ENCODE measurements at regions not wholly inside any gene's neighbourhood (a gene's known extent, or its start where the extent isn't known, plus 50 kb on each side); places are given as distances from the start of the nearest gene placed in this dataset.

DNA sequence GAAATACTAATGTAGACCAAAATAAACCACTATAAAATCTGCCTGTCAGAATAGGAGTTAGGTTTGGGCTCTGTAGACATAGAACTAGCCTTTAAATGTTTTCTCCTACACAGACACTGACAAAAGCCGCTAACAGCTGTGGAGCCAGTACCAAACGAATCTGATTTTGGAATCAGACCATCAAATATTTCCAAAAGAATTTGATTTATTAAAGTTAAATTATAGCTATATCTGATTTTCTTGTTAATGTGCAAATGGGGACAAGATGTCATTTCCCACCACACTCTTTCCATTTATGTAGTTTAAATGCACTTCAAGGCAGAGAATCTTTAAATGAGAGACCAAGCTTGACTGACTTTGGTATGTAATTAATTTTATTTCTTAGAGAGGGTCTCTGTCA lies 343.4 kb upstream of the FIGN start:
- Histone ChIP-seq H3K23ac (ENCODE audit: insufficient read length) (no peak overlapping the region), H4K91ac (replicated peaks; ENCODE audit: insufficient read length, low read length) (no peak overlapping the region), H2AFZ (ENCODE audit: low read length) (no peak overlapping the region), H3K79me2 (ENCODE audit: control insufficient read depth in 1 of 2, insufficient read depth in 2 of 2, low read length in 2 of 2) (no peaks in the 10 kb centered on the region), H3K27me3 (replicated peaks in 1 of 4; ENCODE audit: control insufficient read depth in 3 of 4, extremely low read depth in 1 of 4, insufficient read depth in 3 of 4, low read length in 3 of 4) (no peaks in the 10 kb centered on the region), H2BK5ac (ENCODE audit: low read depth, low read length) (no peak overlapping the region), H3K9ac (replicated peaks in 1 of 4; ENCODE audit: extremely low read depth in 1 of 4, low read depth in 3 of 4, low read length in 3 of 4) (no peak overlapping the region), H3K4ac (replicated peaks; ENCODE audit: insufficient read length, low read depth, low read length) (no peak overlapping the region), H3K79me1 (ENCODE audit: low read depth, low read length) (no peaks in the 10 kb centered on the region), H4K5ac (ENCODE audit: insufficient read length, low read depth, low read length) (no peak overlapping the region), H3K4me3 (ENCODE audit: extremely low read depth in 1 of 4, insufficient read depth in 2 of 4, low read depth in 3 of 4, low read length in 4 of 4) (no peak overlapping the region), H3K56ac (replicated peaks; ENCODE audit: insufficient read length, low read depth, low read length) (no peak overlapping the region), H3K27ac (ENCODE audit: low read depth, low read length) (no peak overlapping the region), H2AK5ac (ENCODE audit: low read depth, low read length) (no peak overlapping the region), H3K23me2 (ENCODE audit: low read depth, low read length) (no peaks in the 10 kb centered on the region; the same call in 1 of the 2 replicates), H3K18ac (ENCODE audit: extremely low read depth, low read length) (no peak overlapping the region), H3K9me3 (ENCODE audit: insufficient read depth in 2 of 2, low read depth in 1 of 2, low read length in 1 of 2) (no peaks in the 10 kb centered on the region), H2BK20ac (ENCODE audit: low read length) (no peak overlapping the region), H2BK12ac (ENCODE audit: low read depth, low read length) (no peak overlapping the region), H2BK120ac (replicated peaks; ENCODE audit: low read depth, low read length) (no peak overlapping the region), H3K36me3 (ENCODE audit: control insufficient read depth in 2 of 4, insufficient read depth in 4 of 4, low read length in 3 of 4) (no peaks in the 10 kb centered on the region), H3K4me2 (ENCODE audit: insufficient read depth in 1 of 2, low read depth in 2 of 2, low read length in 2 of 2) (no peak overlapping the region), H3K14ac (ENCODE audit: insufficient read length) (no peak overlapping the region), H4K20me1 (replicated peaks in 1 of 2; ENCODE audit: control insufficient read depth in 1 of 2, insufficient read depth in 2 of 2, low read length in 2 of 2) (no peaks in the 10 kb centered on the region), H4K8ac (ENCODE audit: extremely low read depth, insufficient read depth, low read length) (no peak overlapping the region), H3K4me1 (replicated peaks in 1 of 4; ENCODE audit: control insufficient read depth in 3 of 4, insufficient read depth in 4 of 4, low read length in 3 of 4) (no peaks in the 10 kb centered on the region), H2BK15ac (ENCODE audit: low read length) (no peak overlapping the region)
- POLR2A ChIA-PET (ENCODE audit: partially characterized antibody) = no interaction called here
- CTCF ChIA-PET (ENCODE audit: partially characterized antibody) = interaction anchor here (0.7 to 1.5 kb wide), 5 partner anchors 18 to 608 kb away, joined by 3 to 4 read pairs (median 3); no protein-coding TSS in a partner anchor
- WGBS, 2 experiments (ENCODE audit: extremely low coverage in 1 of 2, insufficient coverage in 1 of 2, insufficient read length in 1 of 2, insufficient replicate concordance in 2 of 2, low coverage in 1 of 2, low lambda C conversion rate in 2 of 2, missing lambda C conversion rate in 1 of 2) = 95% methylated on average over 2 of the region's 2 CpGs; no CpG with 5 or more reads in 1 of the 2 experiments
- FAIRE-seq = no peak
- no peak for DNase-seq (ENCODE audit: low read depth in 1 of 2, low spot score in 2 of 2)
- TF ChIP-seq RXRA (IDR thresholded peaks at IDR 0.05; ENCODE audit: insufficient read depth, low read depth, low read length) (no peak), KDM1A (IDR thresholded peaks at IDR 0.05; ENCODE audit: borderline replicate concordance, low read length) (no peak), POLR2AphosphoS5 (IDR thresholded peaks at IDR 0.05; ENCODE audit: low read depth, low read length) (no peak), SRF (IDR thresholded peaks at IDR 0.05; ENCODE audit: low read depth, low read length) (no peak), RAD21 (IDR thresholded peaks at IDR 0.05 in 1 of 2, conservative IDR thresholded peaks at IDR 0.05 in 1 of 2; ENCODE audit: low read depth in 2 of 2, low read length in 2 of 2) (no peak), JUN (IDR thresholded peaks at IDR 0.05; ENCODE audit: low read depth, low read length) (no peak), HDAC2 (IDR thresholded peaks at IDR 0.05; ENCODE audit: borderline replicate concordance in 1 of 2, low read depth in 2 of 2, low read length in 2 of 2) (no peak)
- TF ChIP-seq, protein P1, sequence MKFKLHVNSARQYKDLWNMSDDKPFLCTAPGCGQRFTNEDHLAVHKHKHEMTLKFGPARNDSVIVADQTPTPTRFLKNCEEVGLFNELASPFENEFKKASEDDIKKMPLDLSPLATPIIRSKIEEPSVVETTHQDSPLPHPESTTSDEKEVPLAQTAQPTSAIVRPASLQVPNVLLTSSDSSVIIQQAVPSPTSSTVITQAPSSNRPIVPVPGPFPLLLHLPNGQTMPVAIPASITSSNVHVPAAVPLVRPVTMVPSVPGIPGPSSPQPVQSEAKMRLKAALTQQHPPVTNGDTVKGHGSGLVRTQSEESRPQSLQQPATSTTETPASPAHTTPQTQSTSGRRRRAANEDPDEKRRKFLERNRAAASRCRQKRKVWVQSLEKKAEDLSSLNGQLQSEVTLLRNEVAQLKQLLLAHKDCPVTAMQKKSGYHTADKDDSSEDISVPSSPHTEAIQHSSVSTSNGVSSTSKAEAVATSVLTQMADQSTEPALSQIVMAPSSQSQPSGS (IDR thresholded peaks at IDR 0.05; ENCODE audit: low read length) = no peak
- TF ChIP-seq, protein P2, sequence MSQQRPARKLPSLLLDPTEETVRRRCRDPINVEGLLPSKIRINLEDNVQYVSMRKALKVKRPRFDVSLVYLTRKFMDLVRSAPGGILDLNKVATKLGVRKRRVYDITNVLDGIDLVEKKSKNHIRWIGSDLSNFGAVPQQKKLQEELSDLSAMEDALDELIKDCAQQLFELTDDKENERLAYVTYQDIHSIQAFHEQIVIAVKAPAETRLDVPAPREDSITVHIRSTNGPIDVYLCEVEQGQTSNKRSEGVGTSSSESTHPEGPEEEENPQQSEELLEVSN (IDR thresholded peaks at IDR 0.05) = no peak

All from H1 (cell line).